OCI-LY1 (cell line): ENCODE measurements at regions not wholly inside any gene's neighbourhood (a gene's known extent, or its start where the extent isn't known, plus 50 kb on each side); places are given as distances from the start of the nearest gene placed in this dataset.

Experiments
- EZH2 ChIP-seq: fragments of 200-600 bp; sonication (generic), shearing (Covaris generic); IDR thresholded peaks from 2 replicates; pipeline ENCODE4 v1.8.0; 2017; ENCODE audit warnings: borderline replicate concordance, mixed run types, mild to moderate bottlenecking, antibody characterized with exemption, low read length, moderate library complexity, mixed read lengths
- TF ChIP-seq, protein P1 (sequence below): fragments of 200-600 bp; sonication (generic), shearing (Covaris generic); IDR thresholded peaks from 2 replicates; pipeline ENCODE4 v1.5.1; 2017; ENCODE audit warnings: mild to moderate bottlenecking, antibody characterized with exemption, low read length, moderate library complexity, mixed read lengths

DNA sequence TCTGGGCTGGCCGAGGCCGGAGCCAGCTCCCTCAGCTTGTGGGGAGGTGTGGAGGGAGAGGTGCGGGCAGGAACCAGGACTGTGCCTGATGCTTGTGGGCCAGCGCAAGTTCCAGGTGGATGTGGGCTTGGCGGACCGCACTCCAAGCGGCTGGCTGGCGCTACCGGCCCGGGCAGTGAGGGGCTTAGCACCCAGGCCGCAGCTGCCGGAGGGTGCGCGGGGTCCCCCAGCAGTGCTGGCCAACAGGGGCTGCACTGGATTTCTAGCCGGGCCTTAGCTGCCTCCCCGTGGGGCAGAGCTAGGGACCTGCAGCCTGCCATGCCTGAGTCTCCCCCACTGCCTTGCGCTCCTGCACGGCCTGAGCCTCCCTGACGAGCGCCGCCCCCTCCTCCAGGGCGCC, 242.8 kb downstream of the CCSER2 start:
- TF ChIP-seq, protein P1, sequence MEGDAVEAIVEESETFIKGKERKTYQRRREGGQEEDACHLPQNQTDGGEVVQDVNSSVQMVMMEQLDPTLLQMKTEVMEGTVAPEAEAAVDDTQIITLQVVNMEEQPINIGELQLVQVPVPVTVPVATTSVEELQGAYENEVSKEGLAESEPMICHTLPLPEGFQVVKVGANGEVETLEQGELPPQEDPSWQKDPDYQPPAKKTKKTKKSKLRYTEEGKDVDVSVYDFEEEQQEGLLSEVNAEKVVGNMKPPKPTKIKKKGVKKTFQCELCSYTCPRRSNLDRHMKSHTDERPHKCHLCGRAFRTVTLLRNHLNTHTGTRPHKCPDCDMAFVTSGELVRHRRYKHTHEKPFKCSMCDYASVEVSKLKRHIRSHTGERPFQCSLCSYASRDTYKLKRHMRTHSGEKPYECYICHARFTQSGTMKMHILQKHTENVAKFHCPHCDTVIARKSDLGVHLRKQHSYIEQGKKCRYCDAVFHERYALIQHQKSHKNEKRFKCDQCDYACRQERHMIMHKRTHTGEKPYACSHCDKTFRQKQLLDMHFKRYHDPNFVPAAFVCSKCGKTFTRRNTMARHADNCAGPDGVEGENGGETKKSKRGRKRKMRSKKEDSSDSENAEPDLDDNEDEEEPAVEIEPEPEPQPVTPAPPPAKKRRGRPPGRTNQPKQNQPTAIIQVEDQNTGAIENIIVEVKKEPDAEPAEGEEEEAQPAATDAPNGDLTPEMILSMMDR, result no peak
- no peak for TF ChIP-seq EZH2
